ENCODE measurements at regions not wholly inside any gene's neighbourhood (a gene's known extent, or its start where the extent isn't known, plus 50 kb on each side); places are given as distances from the start of the nearest gene placed in this dataset.

DNA sequence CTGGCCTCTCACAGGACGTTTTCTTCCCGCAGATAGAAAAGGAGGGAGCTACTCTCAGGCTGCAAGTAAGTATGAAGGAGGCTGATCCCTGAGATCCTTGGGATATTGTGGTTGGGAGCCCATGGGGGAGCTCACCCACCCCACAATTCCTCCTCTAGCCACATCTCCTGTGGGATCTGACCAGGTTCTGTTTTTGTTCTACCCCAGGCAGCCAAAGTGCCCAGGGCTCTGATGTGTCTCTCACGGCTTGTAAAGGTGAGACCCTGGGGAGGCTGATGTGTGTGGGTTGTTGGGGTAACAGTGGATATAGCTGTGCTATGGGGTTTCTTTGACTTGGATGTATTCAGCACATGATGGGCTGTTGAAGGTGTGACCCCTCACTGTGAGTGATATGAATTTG is 52.0 kb upstream of the POLR1H start:
- in situ Hi-C loops (cut with HindIII; ENCODE audit: low sequenced_read_pairs): no loop called here
- TF ChIP-seq, protein P1, sequence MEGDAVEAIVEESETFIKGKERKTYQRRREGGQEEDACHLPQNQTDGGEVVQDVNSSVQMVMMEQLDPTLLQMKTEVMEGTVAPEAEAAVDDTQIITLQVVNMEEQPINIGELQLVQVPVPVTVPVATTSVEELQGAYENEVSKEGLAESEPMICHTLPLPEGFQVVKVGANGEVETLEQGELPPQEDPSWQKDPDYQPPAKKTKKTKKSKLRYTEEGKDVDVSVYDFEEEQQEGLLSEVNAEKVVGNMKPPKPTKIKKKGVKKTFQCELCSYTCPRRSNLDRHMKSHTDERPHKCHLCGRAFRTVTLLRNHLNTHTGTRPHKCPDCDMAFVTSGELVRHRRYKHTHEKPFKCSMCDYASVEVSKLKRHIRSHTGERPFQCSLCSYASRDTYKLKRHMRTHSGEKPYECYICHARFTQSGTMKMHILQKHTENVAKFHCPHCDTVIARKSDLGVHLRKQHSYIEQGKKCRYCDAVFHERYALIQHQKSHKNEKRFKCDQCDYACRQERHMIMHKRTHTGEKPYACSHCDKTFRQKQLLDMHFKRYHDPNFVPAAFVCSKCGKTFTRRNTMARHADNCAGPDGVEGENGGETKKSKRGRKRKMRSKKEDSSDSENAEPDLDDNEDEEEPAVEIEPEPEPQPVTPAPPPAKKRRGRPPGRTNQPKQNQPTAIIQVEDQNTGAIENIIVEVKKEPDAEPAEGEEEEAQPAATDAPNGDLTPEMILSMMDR (IDR thresholded peaks at IDR 0.05; ENCODE audit: low read depth, low read length): no peak
- no peak overlapping the region for H3K4me3 ChIP-seq (ENCODE audit: low read depth, low read length)
- no peak for DNase-seq (ENCODE audit: low read depth, low spot score)
